CD14-positive monocyte (primary cell): ENCODE measurements at regions not wholly inside any gene's neighbourhood (a gene's known extent, or its start where the extent isn't known, plus 50 kb on each side); places are given as distances from the start of the nearest gene placed in this dataset.

Experiments
- DNase-seq, 3 donors: peaks; one replicate each; pipeline ENCODE4 v3.0.0-alpha.2; 2011 to 2022
- H2AFZ ChIP-seq: 2 replicates; pipeline ENCODE4 v1.6.0; 2012; ENCODE audit warnings: mild to moderate bottlenecking, low read depth, low read length, inconsistent platforms; ENCODE audit not compliant: insufficient read depth, poor library complexity, severe bottlenecking
- H3K27ac ChIP-seq, 2 donors: 1 replicate in 1 of 2; 2 replicates in 1 of 2; pipeline ENCODE4 v1.5.1; 2012 to 2013; ENCODE audit warnings: low read length in 2 of 2, control low read depth in 1 of 2, inconsistent platforms in 1 of 2, low read depth in 1 of 2, mild to moderate bottlenecking in 1 of 2
- H3K27me3 ChIP-seq, 2 donors: one replicate each; pipeline versions ENCODE4 v1.6.0 to v1.6.1; 2011 to 2013; ENCODE audit warnings: low read length in 2 of 2; ENCODE audit not compliant: control insufficient read depth in 2 of 2, insufficient read depth in 2 of 2
- H3K36me3 ChIP-seq, 2 donors: replicated peaks in 1 of 2; 1 replicate in 1 of 2; 2 replicates in 1 of 2; pipeline versions ENCODE4 v1.5.1 to v1.6.1; 2012 to 2013; ENCODE audit warnings: low read length in 2 of 2, control low read depth in 1 of 2, inconsistent platforms in 1 of 2, mild to moderate bottlenecking in 1 of 2; ENCODE audit not compliant: insufficient read depth in 2 of 2, control insufficient read depth in 1 of 2
- H3K4me1 ChIP-seq, 2 donors: 1 replicate in 1 of 2; 2 replicates in 1 of 2; pipeline versions ENCODE4 v1.5.1 to v1.6.1; 2012 to 2013; ENCODE audit warnings: low read length in 2 of 2, control low read depth in 1 of 2, inconsistent platforms in 1 of 2, mild to moderate bottlenecking in 1 of 2, moderate library complexity in 1 of 2; ENCODE audit not compliant: insufficient read depth in 2 of 2, control insufficient read depth in 1 of 2
- H3K4me2 ChIP-seq: replicated peaks from 2 replicates; pipeline ENCODE3; 2012; ENCODE audit warnings: low read length, moderate library complexity, mild to moderate bottlenecking; ENCODE audit not compliant: poor library complexity, severe bottlenecking; ENCODE audit errors: extremely low read depth
- H3K4me3 ChIP-seq, 3 experiments: fragments of 200-600 bp in 1 of 3; sonication (generic) in 1 of 3; replicated peaks in 1 of 3; 1 replicate in 2 of 3; 2 replicates in 1 of 3; pipeline ENCODE4 v1.5.1; 2011 to 2013; ENCODE audit warnings: low read length in 3 of 3, mild to moderate bottlenecking in 3 of 3, control low read depth in 2 of 3, low read depth in 2 of 3, inconsistent platforms in 1 of 3, moderate library complexity in 1 of 3
- H3K79me2 ChIP-seq: 2 replicates; pipeline ENCODE4 v1.6.0; 2012; ENCODE audit warnings: mild to moderate bottlenecking, control low read depth, inconsistent platforms, low read length, moderate library complexity; ENCODE audit not compliant: insufficient read depth
- H3K9ac ChIP-seq: 2 replicates; pipeline ENCODE4 v1.6.0; 2017; ENCODE audit warnings: low read length, mild to moderate bottlenecking; ENCODE audit not compliant: insufficient read depth, poor library complexity, severe bottlenecking
- H3K9me3 ChIP-seq, 2 donors: replicated peaks in 1 of 2; 1 replicate in 1 of 2; 2 replicates in 1 of 2; pipeline versions ENCODE4 v1.5.1 to v1.6.1; 2012 to 2013; ENCODE audit warnings: low read length in 2 of 2, control low read depth in 1 of 2; ENCODE audit not compliant: control insufficient read depth in 1 of 2, insufficient read depth in 1 of 2
- H4K20me1 ChIP-seq: 2 replicates; pipeline ENCODE4 v1.6.0; 2012; ENCODE audit warnings: mild to moderate bottlenecking, low read length, control low read depth, moderate library complexity; ENCODE audit not compliant: insufficient read depth
- H3K27ac Mint-ChIP-seq, 7 donors: one replicate each; pipeline ENCODE4 v1.8.0; 2020; ENCODE audit warnings: mild to moderate bottlenecking in 7 of 7, mixed read lengths in 7 of 7, moderate library complexity in 6 of 7, inconsistent platforms in 2 of 7
- H3K27me3 Mint-ChIP-seq, 3 donors: one replicate each; pipeline ENCODE4 v1.8.0; 2021 to 2022; ENCODE audit warnings: low read depth in 3 of 3, mild to moderate bottlenecking in 3 of 3, mixed read lengths in 3 of 3, moderate library complexity in 3 of 3, inconsistent platforms in 1 of 3
- H3K36me3 Mint-ChIP-seq, 2 donors: one replicate each; pipeline ENCODE4 v1.8.0; 2020; ENCODE audit warnings: mixed read lengths in 2 of 2, inconsistent platforms in 1 of 2, mild to moderate bottlenecking in 1 of 2
- H3K4me1 Mint-ChIP-seq: one replicate; pipeline ENCODE4 v1.8.0; 2020; ENCODE audit warnings: mild to moderate bottlenecking, mixed read lengths
- H3K4me3 Mint-ChIP-seq, 2 donors: one replicate each; pipeline ENCODE4 v1.8.0; 2020; ENCODE audit warnings: mild to moderate bottlenecking in 2 of 2, mixed read lengths in 2 of 2, moderate library complexity in 1 of 2
- H3K9me3 Mint-ChIP-seq, 7 donors: one replicate each; pipeline ENCODE4 v1.8.0; 2020 to 2022; ENCODE audit warnings: mixed read lengths in 7 of 7, mild to moderate bottlenecking in 6 of 7, moderate library complexity in 6 of 7, inconsistent platforms in 2 of 7
- CTCF ChIP-seq: fragments of 200-600 bp; IDR thresholded peaks from one replicate; pipeline ENCODE4 v1.8.0; 2022; ENCODE audit warnings: antibody characterized with exemption, mild to moderate bottlenecking
- WGBS: methylation state at CpG from one replicate; pipeline ENCODE4 v1.1.5; 2013; ENCODE audit warnings: missing lambda C conversion rate; ENCODE audit not compliant: insufficient coverage; 5-methylcytosine and 5-hydroxymethylcytosine counted together
- intact Hi-C, 2 donors: fragments of 100-400 bp; cut with micrococcal nuclease; formaldehyde crosslinking; loops; one replicate each; pipeline versions ENCODE4 v1.15.0 to v1.15.1; 2023

- no peak overlapping the region for H3K4me3 Mint-ChIP-seq
- H3K27ac ChIP-seq = no peak overlapping the region
- no peak overlapping the region for H3K4me2 ChIP-seq
- H3K27ac Mint-ChIP-seq = no peak overlapping the region
- H3K27me3 Mint-ChIP-seq = peaks cover 0 to 2% (median 0%) of the 10 kb centered on the region in 3 donors
- peaks cover 0 to 7% (median 6%) of the 10 kb centered on the region in 7 donors for H3K9me3 Mint-ChIP-seq
- intact Hi-C loops = no loop called here
- no peak overlapping the region for H3K9ac ChIP-seq
- no peak for TF ChIP-seq CTCF
- no peaks in the 10 kb centered on the region for H3K4me1 ChIP-seq
- H3K4me3 ChIP-seq = no peak overlapping the region
- no peaks in the 10 kb centered on the region for H3K27me3 ChIP-seq
- H3K4me1 Mint-ChIP-seq = no peaks in the 10 kb centered on the region
- no peak for DNase-seq
- H3K9me3 ChIP-seq = no peaks in the 10 kb centered on the region
- H3K36me3 Mint-ChIP-seq = no peaks in the 10 kb centered on the region
- 94% methylated on average over 4 of the region's 4 CpGs for WGBS
- no peak overlapping the region for H2AFZ ChIP-seq
- H3K79me2 ChIP-seq = no peaks in the 10 kb centered on the region
- no peaks in the 10 kb centered on the region for H4K20me1 ChIP-seq
- H3K36me3 ChIP-seq = no peaks in the 10 kb centered on the region
Measured at GRCh38 chr13:89936256-89936655, 1411.2 kb upstream of the MIR17HG start.

- Histone ChIP-seq H3K79me2 (no peaks in the 10 kb centered on the region), H4K20me1 (no peaks in the 10 kb centered on the region), H3K9ac (no peak overlapping the region), H3K4me2 (no peak overlapping the region), H3K4me1 (no peaks in the 10 kb centered on the region), H3K36me3 (no peaks in the 10 kb centered on the region), H2AFZ (no peak overlapping the region), H3K27ac (no peak overlapping the region), H3K4me3 (no peak overlapping the region), H3K27me3 (no peaks in the 10 kb centered on the region), H3K9me3 (no peaks in the 10 kb centered on the region)
- Mint-ChIP-seq H3K4me3 (no peak overlapping the region), H3K4me1 (no peaks in the 10 kb centered on the region), H3K36me3 (no peaks in the 10 kb centered on the region), H3K27ac (no peak overlapping the region), H3K27me3 (peaks cover 0 to 2% (median 0%) of the 10 kb centered on the region in 3 donors), H3K9me3 (peaks cover 0 to 5% (median 2%) of the 10 kb centered on the region in 7 donors)
- no CpG with 5 or more reads among the region's 3 CpGs for WGBS
- no peak for TF ChIP-seq CTCF
- intact Hi-C loops = no loop called here
- no peak for DNase-seq
Measured at GRCh38 chr13:89937420-89937819, 1410.1 kb upstream of the MIR17HG start.
